Superior temporal gyrus (tissue), 1 donor: ENCODE measurements at regions not wholly inside any gene's neighbourhood (a gene's known extent, or its start where the extent isn't known, plus 50 kb on each side); places are given as distances from the start of the nearest gene placed in this dataset.
"Not testable (repeated sequence)": the region's sequence is repeated elsewhere in the genome, so short reads cannot be mapped to it uniquely, and the experiment has no call there.

Experiments
- DNase-seq: peaks from one replicate; pipeline ENCODE4 v3.0.0-alpha.2; 2016; ENCODE audit errors: extremely low spot score

DNA sequence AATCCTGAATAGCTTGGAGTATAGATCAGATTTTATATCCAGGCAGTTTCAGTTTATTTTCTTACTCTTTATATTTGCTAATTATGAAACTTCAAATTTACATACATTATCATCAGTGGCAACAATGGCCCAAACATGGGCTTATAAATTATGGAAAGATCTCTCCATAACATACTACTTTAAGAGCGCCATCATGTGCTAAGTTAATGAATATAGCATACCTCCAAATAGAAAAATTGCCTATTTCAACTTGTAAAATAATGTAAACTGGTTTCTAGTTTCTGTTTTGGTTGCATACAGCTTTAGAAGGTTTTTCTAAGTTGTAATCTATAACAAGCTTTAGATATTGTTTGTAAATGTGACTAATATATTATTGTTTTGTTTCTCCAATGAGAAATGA lies 531.3 kb upstream of the UBE2E2 start:
- no peak for DNase-seq

DNA sequence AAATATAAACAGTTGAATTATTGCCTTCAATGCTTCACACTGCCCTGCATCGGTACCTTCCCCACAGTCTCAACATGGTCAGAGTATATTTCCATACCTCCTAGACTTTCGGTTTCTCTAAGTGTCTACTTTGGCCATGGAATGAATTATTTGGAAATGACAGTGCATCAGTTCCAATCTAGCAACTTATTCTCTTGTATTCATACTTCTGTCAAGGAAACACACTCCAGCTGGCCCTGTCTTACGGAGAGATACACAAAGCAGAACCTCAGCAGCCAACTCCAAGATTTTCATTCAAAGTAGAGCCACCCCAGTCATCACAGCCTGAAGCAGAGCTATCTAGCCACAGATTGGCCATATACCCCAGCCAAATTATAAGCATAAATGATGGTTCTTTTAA lies 518.4 kb upstream of the UBE2E2 start:
- no peak for DNase-seq

DNA sequence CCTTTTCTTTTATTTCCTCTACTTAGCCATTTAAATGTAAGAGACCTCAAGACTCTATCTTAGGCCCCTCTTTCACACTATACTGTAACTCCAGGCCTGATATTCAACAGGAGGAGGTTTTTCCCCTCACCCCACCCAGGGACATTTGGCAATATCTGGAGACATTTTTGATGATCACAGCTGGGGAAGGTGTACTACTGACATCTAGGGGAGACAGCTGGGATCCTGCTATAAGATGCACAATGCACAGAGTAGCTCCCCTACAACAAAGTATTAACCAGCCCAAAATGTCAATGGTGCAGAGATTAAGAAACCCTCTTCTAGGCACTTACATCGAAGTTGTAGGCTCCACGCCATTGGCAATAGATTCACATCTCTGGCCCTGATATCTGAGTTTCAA lies 517.5 kb upstream of the UBE2E2 start:
- DNase-seq = no peak

DNA sequence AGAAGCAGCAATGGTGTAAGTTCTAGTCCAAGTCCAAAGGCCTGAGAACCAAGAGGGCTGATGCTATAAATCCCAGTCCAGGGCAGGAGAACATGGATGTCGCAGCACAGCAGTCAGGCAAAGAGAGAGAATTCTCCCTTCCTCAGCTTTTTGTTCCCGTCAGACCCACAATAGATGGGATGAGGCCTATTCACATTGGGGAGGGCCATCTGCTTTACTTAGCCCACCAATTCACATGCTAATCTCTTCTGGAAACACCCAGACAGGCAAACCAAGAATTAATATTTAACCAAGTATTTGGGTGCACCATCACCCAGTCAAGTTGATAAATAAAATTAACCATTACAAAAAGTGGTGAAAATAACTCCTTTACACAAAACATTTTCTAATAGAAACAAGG lies 511.7 kb upstream of the UBE2E2 start:
- DNase-seq = no peak

DNA sequence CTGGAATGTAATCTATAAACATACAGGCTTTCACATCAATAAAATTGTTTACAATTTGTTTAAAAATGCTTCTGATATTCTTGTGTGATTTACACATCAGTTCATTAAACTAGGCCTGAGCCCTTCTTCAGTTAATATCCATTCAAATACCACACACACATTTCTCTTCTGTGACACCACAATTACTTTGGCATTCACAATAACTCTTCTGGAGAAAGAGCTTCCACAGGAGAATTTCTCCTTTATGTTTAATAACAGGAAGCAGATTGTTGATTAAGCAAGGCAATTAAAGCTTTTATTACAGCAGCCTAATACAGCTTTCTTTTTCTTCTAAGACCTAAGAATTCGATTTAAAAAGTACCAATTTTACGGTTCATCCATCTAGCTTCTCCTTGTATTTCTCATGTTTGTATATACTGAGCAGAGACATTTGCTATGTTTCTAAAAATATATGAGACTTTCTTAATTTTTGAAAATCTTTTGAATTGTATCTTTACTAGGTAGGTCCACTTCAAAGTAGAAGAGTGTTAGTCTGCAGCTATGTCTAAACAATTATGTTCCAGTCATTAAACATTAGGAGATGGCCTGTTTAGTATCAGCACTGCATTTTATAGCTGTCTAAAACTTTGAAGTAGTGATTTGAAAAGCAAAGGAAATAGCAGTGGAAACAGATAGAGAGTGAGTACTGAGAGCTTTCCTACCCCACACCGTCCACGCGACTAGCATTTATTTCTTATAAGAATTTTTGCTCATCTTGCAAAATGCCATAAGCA lies 511.1 kb upstream of the UBE2E2 start:
- no peak for DNase-seq

DNA sequence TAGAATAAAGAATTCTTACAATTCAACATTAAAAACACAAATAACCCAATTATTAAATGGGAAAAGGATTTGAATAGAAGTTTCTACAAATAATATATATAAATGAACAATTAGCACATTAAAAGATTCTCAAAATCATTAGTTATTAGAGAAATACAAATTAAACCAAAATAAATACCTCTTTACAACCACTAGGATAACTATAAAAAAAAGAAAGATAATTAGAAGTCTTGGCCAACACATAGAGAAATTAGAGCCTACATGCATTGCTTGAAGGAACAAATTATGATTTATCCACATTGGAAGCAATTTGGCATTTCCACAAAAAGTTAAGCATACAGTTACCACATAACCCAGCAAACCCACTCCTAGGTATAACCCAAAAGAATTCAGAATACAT lies 502.3 kb upstream of the UBE2E2 start:
- DNase-seq = no peak

DNA sequence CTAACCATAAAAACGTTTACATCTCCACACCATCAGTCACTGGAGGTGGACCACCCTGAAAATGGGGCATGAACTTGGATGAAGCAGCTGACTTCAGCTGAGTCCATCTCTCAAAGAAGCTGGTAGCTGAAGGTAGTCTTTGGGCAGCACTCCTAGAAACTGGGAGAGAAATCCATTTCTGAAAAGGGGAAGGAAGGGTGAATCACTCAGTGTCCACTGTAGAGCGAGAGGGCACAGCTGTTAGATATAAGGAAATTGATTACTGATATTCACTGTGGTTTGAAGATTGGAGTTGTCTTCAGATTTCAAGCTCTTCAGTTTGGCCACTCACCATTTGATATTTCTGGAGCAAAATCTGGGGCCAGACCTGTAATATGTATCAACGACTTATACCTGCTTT lies 499.0 kb upstream of the UBE2E2 start:
- DNase-seq = no peak

DNA sequence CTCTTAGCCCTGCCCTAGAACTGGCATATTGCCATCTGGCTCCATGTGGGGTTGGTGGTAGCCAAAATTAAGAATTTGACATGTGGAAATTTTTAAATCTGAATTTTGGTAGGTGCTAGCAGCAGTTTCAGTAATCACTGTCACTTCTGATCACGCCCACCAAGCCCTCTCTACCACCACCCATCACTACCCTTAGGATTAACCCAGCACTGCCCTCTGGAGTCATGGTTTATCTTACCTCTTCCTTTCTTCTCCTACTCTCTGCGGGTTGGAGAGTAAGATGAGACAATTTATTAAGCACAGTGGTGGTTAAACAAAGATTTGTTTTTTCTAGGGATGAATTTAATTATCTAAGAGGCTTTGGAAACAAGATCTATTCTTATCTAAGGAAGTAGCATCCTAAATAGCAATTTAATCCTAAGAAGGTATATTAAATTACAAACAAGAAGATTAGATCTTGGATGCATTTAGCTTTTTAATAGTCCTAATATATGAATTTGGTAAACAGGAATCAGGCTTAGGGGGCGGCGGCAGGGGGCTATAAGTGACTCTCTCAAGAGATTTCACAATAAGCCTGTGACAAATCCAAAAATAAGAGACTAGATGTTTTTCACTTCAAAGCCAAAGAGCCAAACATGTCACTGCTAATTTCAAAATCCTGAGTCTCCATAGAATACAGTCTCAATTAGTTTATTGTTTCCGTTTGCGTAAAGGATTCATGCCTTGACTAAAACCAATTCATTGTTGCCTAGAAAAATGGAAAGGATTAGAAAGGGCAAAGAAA lies 498.4 kb upstream of the UBE2E2 start:
- DNase-seq = no peak

DNA sequence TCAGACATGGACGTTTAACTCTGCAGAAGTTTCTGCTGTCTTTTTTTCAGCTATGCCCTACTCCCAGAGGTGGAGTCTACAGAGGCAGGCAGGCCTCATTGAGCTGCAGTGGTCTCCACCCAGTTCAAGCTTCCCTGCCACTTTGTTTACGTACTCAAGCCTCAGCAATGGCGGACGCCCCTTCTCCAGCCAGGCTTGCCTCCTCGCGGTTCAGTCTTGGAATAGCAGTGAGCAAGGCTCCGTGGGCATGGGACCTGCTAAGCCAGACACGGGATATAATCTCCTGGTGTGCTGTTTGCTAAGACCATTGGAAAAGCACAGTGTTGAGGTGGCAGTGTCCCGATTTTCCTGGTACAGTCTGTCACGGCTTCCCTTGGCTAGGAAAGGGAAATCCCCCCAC lies 496.2 kb upstream of the UBE2E2 start:
- DNase-seq = not testable (repeated sequence)

DNA sequence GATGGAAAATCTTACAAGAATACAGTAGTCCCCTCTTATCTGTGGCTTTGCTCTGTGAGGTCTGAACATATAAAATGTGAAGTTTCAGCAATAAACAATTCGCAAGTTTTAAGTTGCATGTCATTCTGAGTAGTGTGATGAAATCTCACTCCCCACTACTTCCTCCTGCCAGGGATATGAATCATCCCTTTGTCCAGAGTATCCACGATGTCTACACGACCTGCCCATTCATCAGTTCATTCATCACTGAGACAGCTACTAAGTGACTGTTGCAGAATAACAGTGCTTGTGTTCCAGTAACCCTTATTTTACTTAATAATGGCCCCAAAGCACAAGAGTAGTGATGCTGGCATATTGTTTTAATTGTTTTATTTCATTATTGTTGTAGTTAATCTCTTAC lies 489.2 kb upstream of the UBE2E2 start:
- DNase-seq = no peak

DNA sequence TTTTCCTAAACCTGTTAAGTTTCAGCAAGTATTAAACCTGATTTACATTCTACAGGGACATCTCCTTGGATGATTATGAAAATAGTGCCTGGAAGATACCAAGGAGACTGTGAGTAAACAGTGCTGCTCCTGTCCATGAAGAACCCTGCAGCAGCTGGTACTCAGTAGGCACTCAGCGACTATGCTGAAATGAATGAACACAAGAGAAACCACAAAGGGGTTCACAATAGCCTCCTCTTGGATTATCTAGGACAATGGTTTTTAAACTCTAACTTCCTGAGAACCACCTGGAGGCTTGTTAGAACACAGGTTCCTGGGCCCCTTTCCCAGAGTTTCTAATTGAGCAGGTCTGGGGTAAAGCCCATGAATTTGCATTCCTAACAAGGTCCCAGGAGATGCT lies 488.4 kb upstream of the UBE2E2 start:
- DNase-seq = no peak

DNA sequence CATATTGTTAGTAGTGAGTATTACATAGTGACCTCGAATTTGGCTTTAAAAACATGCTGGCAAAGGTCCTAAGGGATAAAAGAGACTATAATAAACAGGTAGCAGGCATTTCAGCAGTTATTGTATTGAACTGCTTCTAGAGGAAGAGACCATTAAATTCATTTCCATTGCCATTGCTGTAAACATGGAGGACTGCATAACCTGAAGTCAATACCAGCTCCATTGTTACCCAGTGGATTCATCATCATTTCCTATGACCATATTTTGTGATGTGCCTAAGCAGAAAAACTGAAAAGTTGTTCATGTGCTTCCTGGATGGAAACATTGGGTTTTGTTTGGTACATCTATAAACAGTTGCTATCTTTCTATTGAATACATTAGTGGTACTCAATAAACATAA lies 482.5 kb upstream of the UBE2E2 start:
- no peak for DNase-seq

DNA sequence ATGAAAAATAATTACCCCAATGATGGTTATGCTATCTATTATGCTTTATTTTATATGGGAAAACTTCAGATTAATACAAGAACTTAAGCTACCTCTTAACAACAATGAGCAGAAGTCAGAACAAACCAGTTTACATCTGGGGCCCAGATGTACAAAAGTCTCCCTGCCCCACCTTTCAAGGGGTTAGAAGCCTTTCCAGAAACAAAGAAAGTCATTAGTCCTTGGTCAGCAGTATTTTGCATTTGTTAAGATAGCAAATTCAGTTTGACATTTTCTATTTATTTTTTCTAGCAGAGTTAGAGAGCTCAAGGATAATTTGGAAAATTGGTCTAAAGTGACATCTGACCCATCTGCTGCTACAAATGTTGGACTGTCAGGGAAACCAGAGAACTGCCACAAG lies 478.7 kb upstream of the UBE2E2 start:
- no peak for DNase-seq

DNA sequence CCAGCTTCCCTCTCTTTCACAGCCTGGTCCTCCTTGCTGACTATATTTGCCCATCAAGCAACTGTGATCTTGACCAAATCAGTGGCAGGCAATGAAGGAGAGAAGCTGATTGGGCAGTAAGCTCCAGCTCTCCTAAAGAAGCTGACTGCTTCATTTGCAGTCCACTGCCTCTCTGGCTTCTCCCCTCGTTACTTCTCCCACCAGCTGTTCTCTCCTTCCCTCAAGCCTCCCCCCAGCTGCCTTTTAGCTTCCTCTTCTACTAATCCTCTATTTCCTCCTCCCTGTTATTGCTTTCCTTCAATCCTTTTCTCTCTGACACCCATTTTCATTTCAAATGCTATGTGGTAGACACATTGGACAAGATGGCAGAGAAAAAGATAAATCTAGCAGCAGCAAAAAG lies 474.7 kb upstream of the UBE2E2 start:
- DNase-seq = no peak

DNA sequence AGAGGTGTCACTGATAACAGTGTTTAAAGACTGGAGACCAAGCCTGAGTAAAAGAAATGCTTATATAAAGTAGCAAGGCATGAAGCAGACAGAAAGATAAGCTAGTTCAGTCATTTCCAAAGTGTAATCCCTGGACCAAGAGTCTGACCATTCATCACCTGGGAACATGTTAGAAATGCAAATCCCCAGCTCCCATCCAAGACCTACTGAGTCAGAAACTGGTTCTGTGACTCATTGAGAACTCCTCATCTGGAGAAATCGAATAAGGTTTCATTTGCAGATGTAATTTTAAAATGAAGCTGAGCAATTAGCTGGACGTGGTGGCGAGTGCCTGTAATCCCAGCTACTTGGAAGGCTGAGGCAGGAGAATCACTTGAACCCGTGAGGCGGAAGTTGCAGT lies 473.9 kb upstream of the UBE2E2 start:
- DNase-seq = no peak

DNA sequence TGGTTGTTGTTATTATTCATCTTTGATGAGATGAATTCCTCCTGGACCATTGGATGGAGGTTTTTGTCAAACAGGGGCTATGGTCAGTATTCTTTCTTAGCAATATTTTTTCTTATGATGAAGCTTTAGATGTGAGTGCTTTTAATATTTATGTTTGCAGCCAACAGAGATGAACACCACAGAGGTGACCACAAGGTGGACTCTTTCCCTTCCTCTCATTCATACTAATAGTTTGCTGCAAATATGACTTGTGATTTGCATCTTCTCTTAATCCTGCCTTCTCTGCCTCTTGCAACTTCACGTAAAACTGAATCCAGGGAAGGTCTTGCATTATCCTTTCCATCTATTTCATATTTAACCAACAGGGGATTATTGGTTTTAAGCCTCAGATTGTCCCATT lies 473.1 kb upstream of the UBE2E2 start:
- DNase-seq = no peak

DNA sequence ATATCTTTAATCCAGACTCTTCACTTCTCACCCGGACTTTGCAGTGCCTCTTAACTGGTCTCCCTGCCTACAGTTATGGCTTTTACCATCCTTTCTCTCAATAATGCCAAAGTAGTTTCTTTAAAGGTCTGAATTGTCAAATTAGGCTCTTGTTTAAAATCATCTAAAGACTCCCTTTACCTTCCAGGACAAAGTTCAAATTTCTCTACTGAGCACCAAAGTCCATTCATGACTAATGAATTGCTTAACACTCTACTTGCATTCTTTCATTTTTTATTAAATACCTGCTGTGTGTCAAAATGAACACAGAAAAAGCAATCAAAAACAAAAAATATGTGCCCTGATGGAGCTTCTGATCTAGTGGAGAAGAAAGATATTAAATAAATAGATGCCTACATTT lies 472.4 kb upstream of the UBE2E2 start:
- no peak for DNase-seq

DNA sequence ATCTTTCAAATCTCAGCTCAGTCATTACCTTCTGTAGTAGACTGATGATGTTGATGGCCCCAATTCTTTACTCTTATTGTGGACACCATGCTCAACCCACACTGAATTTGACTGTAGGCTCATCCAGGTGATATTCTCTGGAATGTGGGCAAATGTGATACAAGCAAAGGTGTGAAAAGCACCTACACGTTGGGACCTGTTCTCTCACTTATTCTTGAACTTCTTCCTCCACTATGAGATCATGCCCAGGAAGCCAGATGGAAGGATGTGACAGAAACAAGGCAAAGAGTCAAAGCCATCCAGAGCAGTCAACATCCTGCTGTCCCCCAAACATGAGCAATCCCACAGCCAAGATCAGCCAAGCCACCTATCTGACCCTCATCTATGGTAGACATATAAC lies 471.2 kb upstream of the UBE2E2 start:
- no peak for DNase-seq

DNA sequence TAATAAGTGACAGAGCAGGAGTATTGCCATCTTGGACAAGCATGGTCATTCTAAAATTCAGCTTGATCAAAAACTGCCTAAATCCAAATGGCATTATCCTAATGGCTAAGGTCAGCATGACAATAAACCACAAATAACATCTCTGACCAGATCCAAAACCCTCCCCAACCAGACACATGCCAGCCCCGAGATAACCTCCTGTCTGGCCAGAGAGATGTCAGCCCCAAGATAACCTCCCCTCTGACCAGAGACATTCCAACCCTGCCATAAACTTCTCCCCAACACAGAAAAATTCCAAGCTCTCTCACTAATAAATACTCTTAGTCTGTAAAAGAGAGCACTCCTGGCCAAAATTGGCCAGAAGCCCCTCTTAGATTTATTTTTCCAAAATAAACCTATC lies 470.5 kb upstream of the UBE2E2 start:
- no peak for DNase-seq

DNA sequence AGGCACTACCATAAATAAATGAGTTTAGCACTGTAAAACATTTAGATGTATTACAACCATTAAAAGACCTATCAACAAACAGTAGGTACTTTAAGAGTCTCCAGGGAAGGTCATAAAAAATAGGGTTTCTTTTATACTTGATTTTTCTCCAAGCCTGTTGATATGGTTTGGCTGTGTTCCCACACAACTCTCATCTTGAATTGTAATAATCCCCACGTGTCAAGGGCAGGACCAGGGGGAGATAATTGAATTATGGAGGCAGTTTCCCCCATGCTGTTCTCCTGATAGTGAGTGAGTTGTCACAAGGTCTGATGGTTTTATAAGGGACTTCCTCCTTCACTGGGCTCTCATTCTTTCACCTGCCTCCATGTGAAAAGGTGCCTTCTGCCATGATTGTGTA lies 468.9 kb upstream of the UBE2E2 start:
- DNase-seq = no peak

DNA sequence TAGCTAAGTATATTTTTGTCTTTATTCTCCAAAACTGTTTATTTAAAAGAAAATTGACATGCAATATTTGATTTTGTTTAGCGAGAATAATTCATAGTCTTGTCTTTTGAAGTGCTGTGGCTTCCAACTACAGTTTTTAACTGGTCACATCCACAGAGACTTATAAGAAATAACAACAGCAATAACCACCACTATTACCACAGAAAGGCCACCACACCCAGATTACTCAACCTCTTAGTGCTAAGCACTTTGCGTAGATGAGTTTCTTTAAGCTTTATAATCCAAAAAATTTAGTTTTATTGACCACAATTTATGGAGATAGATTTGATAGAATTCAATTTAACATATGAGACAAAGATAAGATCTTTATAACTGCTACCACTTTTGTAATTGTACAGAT lies 468.4 kb upstream of the UBE2E2 start:
- DNase-seq = no peak

DNA sequence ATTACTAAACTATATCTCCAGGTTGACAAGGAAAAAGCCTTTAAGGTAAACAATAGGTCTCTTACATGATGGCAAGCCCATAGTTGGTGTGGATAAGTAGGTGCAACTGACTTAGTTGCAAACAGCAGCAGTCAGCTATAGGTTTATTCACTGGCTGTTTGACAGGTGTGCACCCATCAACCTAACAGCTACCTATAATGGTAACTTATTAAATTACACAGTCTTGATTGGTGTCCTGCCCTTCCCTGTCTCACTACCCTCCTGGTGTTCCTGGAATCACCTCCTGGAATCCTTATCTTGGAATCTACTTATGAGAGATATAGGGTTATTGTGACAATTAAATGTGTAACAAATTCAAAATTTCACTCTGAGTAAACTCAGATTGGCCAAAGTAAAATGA lies 467.8 kb upstream of the UBE2E2 start:
- DNase-seq = no peak

DNA sequence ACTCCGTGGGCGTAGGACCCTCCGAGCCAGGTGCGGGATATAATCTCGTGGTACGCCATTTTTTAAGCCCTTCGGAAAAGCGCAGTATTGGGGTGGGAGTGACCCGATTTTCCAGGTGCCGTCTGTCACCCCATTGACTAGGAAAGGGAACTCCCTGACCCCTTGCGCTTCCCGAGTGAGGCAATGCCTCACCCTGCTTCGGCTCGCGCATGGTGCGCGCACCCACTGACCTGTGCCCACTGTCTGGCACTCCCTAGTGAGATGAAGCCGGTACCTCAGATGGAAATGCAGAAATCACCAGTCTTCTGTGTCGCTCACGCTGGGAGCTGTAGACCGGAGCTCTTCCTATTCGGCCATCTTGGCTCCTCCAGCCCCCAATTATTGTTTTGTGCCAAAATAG lies 459.7 kb upstream of the UBE2E2 start:
- DNase-seq = not testable (repeated sequence)

DNA sequence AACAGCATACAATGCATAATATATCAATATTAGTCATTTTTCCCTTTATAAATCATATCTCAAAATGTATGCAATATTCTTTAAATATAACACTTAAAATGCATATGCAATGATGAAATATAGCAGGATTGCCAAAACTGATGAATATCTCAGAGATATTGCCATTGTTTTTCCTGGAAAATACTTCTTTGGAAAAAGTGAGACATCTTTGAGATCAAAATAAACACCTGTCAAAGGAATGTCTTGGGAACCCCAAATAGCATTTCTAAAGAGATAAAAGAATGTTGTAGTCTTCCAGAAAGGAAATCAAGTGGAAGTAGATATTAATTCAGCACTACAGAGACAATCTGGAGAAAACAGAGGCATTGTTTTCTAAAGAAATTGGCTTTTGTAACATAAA lies 457.8 kb upstream of the UBE2E2 start:
- DNase-seq = no peak
